Activated CD8-positive, alpha-beta T cell treated with anti-CD3 and anti-CD28 coated beads for 36 hours (primary cell): ENCODE measurements at regions not wholly inside any gene's neighbourhood (a gene's known extent, or its start where the extent isn't known, plus 50 kb on each side); places are given as distances from the start of the nearest gene placed in this dataset.

Experiments
- ATAC-seq: fragments of 200-7000 bp; cut with Tn5 transposase; one replicate; pipeline ENCODE4 v1.10.0; 2021; ENCODE audit warnings: mild to moderate bottlenecking, moderate library complexity
- CTCF ChIA-PET: fragments of 350-600 bp; sonication (Branson Sonifier 250); formaldehyde crosslinking; loops from one replicate; lab custom pipeline; 2021; ENCODE audit warnings: antibody characterized with exemption; lab: Charles Lee
- POLR2A ChIA-PET: fragments of 350-600 bp; sonication (Branson Sonifier 250); formaldehyde crosslinking; loops from one replicate; lab custom pipeline; 2021; ENCODE audit warnings: antibody characterized with exemption; lab: Charles Lee
- DNase-seq: peaks from one replicate; pipeline ENCODE4 v3.0.0-alpha.2; 2020
- H3K27ac Mint-ChIP-seq: one replicate; pipeline ENCODE4 v1.8.0; 2021; ENCODE audit warnings: mild to moderate bottlenecking, mixed read lengths
- H3K27me3 Mint-ChIP-seq: one replicate; pipeline ENCODE4 v1.8.0; 2021; ENCODE audit warnings: mixed read lengths
- H3K36me3 Mint-ChIP-seq: one replicate; pipeline ENCODE4 v1.8.0; 2021; ENCODE audit warnings: low read depth, mixed read lengths
- H3K4me1 Mint-ChIP-seq: one replicate; pipeline ENCODE4 v1.8.0; 2021; ENCODE audit warnings: low read depth, mixed read lengths
- H3K4me3 Mint-ChIP-seq: one replicate; pipeline ENCODE4 v1.8.0; 2021; ENCODE audit warnings: mild to moderate bottlenecking, moderate library complexity, mixed read lengths
- H3K9me3 Mint-ChIP-seq: one replicate; pipeline ENCODE4 v1.8.0; 2021; ENCODE audit warnings: mixed read lengths
- CTCF ChIP-seq: fragments of 200-600 bp; IDR thresholded peaks from one replicate; pipeline ENCODE4 v1.8.0; 2022; ENCODE audit warnings: antibody characterized with exemption, mild to moderate bottlenecking
- intact Hi-C: fragments of 100-400 bp; cut with micrococcal nuclease; formaldehyde crosslinking; loops from one replicate; pipeline ENCODE4 v1.10.0; 2022

GRCh38 chr1:56189946-56190805 lies 389.2 kb downstream of the PLPP3 start:
- no peak overlapping the region for H3K27ac Mint-ChIP-seq
- no peaks in the 10 kb centered on the region for H3K9me3 Mint-ChIP-seq
- DNase-seq = no peak
- intact Hi-C loops = no loop called here
- ChIA-PET CTCF (no interaction called here), POLR2A (no interaction called here)
- H3K4me3 Mint-ChIP-seq = no peak overlapping the region
- H3K36me3 Mint-ChIP-seq = no peaks in the 10 kb centered on the region
- H3K27me3 Mint-ChIP-seq = no peaks in the 10 kb centered on the region
- ATAC-seq = no peak
- no peaks in the 10 kb centered on the region for H3K4me1 Mint-ChIP-seq
- no peak for TF ChIP-seq CTCF

- Mint-ChIP-seq H3K4me1 (no peaks in the 10 kb centered on the region), H3K36me3 (no peaks in the 10 kb centered on the region), H3K27me3 (no peaks in the 10 kb centered on the region), H3K4me3 (no peak overlapping the region), H3K9me3 (no peaks in the 10 kb centered on the region), H3K27ac (no peak overlapping the region)
- no peak for ATAC-seq
- ChIA-PET CTCF (interaction anchor here (1.2 kb wide), 1 partner anchor 19 kb away, joined by 4 read pairs; no protein-coding TSS in a partner anchor), POLR2A (no interaction called here)
- intact Hi-C loops = no loop called here
- no peak for TF ChIP-seq CTCF
- no peak for DNase-seq
Measured at GRCh38 chr1:56189454-56189853, 389.9 kb downstream of the PLPP3 start.

GRCh38 chr1:56188855-56189254 lies 390.5 kb downstream of the PLPP3 start:
- DNase-seq (no peak), ATAC-seq (no peak)
- intact Hi-C loops = no loop called here
- Mint-ChIP-seq H3K4me3 (no peak overlapping the region), H3K9me3 (no peaks in the 10 kb centered on the region), H3K27ac (no peak overlapping the region), H3K4me1 (no peaks in the 10 kb centered on the region), H3K27me3 (no peaks in the 10 kb centered on the region), H3K36me3 (no peaks in the 10 kb centered on the region)
- POLR2A ChIA-PET = no interaction called here
- CTCF ChIA-PET = interaction anchor here (1.2 kb wide), 1 partner anchor 18 kb away, joined by 4 read pairs; no protein-coding TSS in a partner anchor
- TF ChIP-seq CTCF = no peak

GRCh38 chr1:56188221-56188620 lies 391.1 kb downstream of the PLPP3 start:
- Mint-ChIP-seq H3K4me1 (no peaks in the 10 kb centered on the region), H3K27me3 (no peaks in the 10 kb centered on the region), H3K27ac (no peak overlapping the region), H3K36me3 (no peaks in the 10 kb centered on the region), H3K4me3 (no peak overlapping the region), H3K9me3 (no peaks in the 10 kb centered on the region)
- intact Hi-C loops = no loop called here
- TF ChIP-seq CTCF = no peak
- ATAC-seq (no peak), DNase-seq (no peak)
- CTCF ChIA-PET = interaction anchor here (1.2 kb wide), 1 partner anchor 18 kb away, joined by 4 read pairs; no protein-coding TSS in a partner anchor
- POLR2A ChIA-PET = no interaction called here

- no peaks in the 10 kb centered on the region for H3K4me1 Mint-ChIP-seq
Measured at GRCh38 chr1:56187405-56187804, 392.0 kb downstream of the PLPP3 start.

More at GRCh38 chr1:56187405-56187804, 392.0 kb downstream of the PLPP3 start:
- no peak for DNase-seq
- H3K36me3 Mint-ChIP-seq = no peaks in the 10 kb centered on the region
- no peak for ATAC-seq
- no peaks in the 10 kb centered on the region for H3K27me3 Mint-ChIP-seq
- TF ChIP-seq CTCF = no peak
- H3K9me3 Mint-ChIP-seq = no peaks in the 10 kb centered on the region
- POLR2A ChIA-PET = no interaction called here
- H3K27ac Mint-ChIP-seq = no peak overlapping the region
- intact Hi-C loops = no loop called here
- CTCF ChIA-PET = no interaction called here
- no peak overlapping the region for H3K4me3 Mint-ChIP-seq
